PC-3 (cell line): ENCODE measurements at regions not wholly inside any gene's neighbourhood (a gene's known extent, or its start where the extent isn't known, plus 50 kb on each side); places are given as distances from the start of the nearest gene placed in this dataset.

ENCODE experiments used
- CTCF ChIP-seq: fragments of 300-600 bp; sonication (generic); conservative IDR thresholded peaks from 2 replicates; pipeline ENCODE4 v1.5.1; 2017; ENCODE audit warnings: antibody characterized with exemption, low read depth, mild to moderate bottlenecking, low read length
- EZH2 ChIP-seq: fragments of 300-600 bp; sonication (generic); IDR thresholded peaks from one replicate; pipeline ENCODE4 v1.6.1; 2017; ENCODE audit warnings: antibody characterized with exemption, mild to moderate bottlenecking, low read length; ENCODE audit not compliant: unreplicated experiment

- TF ChIP-seq CTCF, result no peak
- no peak for TF ChIP-seq EZH2
These were observed 489.5 kb downstream of the STIM2 start for GRCh38 chr4:27350161-27350560.
